ENCODE measurements at regions not wholly inside any gene's neighbourhood (a gene's known extent, or its start where the extent isn't known, plus 50 kb on each side); places are given as distances from the start of the nearest gene placed in this dataset.

DNA sequence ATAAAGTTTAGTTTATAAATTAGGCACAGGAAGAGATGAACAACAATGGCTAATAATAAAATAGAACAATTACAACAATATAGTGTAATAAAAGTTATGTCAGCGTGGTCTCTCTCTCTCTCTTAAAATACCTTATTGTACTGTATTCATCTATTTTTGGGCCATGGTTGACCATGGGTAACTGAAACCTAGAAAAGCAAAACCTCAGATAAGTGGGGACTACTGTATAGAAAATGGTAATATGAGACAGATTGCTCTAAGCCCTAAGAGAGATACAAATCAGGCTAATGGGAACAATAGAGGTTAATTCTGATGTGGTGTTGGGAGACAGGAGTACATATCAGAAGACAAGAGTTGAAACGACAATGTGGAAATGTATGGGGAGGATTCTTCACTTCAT lies 86.2 kb downstream of the ZNF365 start:
- TF ChIP-seq, protein P1, sequence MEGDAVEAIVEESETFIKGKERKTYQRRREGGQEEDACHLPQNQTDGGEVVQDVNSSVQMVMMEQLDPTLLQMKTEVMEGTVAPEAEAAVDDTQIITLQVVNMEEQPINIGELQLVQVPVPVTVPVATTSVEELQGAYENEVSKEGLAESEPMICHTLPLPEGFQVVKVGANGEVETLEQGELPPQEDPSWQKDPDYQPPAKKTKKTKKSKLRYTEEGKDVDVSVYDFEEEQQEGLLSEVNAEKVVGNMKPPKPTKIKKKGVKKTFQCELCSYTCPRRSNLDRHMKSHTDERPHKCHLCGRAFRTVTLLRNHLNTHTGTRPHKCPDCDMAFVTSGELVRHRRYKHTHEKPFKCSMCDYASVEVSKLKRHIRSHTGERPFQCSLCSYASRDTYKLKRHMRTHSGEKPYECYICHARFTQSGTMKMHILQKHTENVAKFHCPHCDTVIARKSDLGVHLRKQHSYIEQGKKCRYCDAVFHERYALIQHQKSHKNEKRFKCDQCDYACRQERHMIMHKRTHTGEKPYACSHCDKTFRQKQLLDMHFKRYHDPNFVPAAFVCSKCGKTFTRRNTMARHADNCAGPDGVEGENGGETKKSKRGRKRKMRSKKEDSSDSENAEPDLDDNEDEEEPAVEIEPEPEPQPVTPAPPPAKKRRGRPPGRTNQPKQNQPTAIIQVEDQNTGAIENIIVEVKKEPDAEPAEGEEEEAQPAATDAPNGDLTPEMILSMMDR (IDR thresholded peaks at IDR 0.05; ENCODE audit: extremely low read depth in 1 of 2, insufficient read depth in 1 of 2, low read depth in 1 of 2, low read length in 2 of 2), result no peak
- TF ChIP-seq EZH2 (IDR thresholded peaks at IDR 0.05; ENCODE audit: borderline replicate concordance, low read depth, low read length, severe bottlenecking), result no peak
